Caco-2 (cell line): ENCODE measurements at regions not wholly inside any gene's neighbourhood (a gene's known extent, or its start where the extent isn't known, plus 50 kb on each side); places are given as distances from the start of the nearest gene placed in this dataset.

Experiments
- BruUV-seq: library from RNA; stranded (reverse); fragments of 400-500 nt; replicated peaks from 2 replicates; lab custom pipeline; 2021; lab: Mats Ljungman, UMichigan
- CTCF ChIA-PET: fragments of 300-600 bp; sonication (Branson Sonifier 250); formaldehyde crosslinking; loops from one replicate; lab custom pipeline; 2022; ENCODE audit warnings: antibody characterized with exemption; lab: Charles Lee
- POLR2A ChIA-PET: fragments of 300-600 bp; sonication (Branson Sonifier 250); formaldehyde crosslinking; loops from one replicate; lab custom pipeline; 2022; ENCODE audit warnings: antibody characterized with exemption; lab: Charles Lee
- DNase-seq, 2 experiments: peaks; one replicate each; pipeline versions ENCODE4 v3.0.0 to v3.0.0-alpha.2; 2020 to 2022
- H3K27me3 ChIP-seq: replicated peaks from 2 replicates; pipeline ENCODE4 v1.6.0; 2011; ENCODE audit warnings: low read length; ENCODE audit not compliant: control insufficient read depth, insufficient read depth
- H3K36me3 ChIP-seq: 2 replicates; pipeline ENCODE4 v1.5.1; 2011; ENCODE audit warnings: low read length; ENCODE audit not compliant: control insufficient read depth, insufficient read depth
- H3K4me1 ChIP-seq: fragments of 250-450 bp; sonication (Bioruptor Pico); 2 replicates; pipeline ENCODE4 v1.5.1; 2020; ENCODE audit warnings: mild to moderate bottlenecking
- H3K4me3 ChIP-seq: 2 replicates; pipeline ENCODE4 v1.5.1; 2011; ENCODE audit warnings: low read depth, mild to moderate bottlenecking, control low read depth, low read length
- H3K9me3 ChIP-seq: fragments of 250-450 bp; sonication (Bioruptor Pico); 2 replicates; pipeline ENCODE4 v1.5.1; 2020; ENCODE audit warnings: mild to moderate bottlenecking, moderate library complexity
- H3K27ac Mint-ChIP-seq: one replicate; pipeline ENCODE4 v1.8.0; 2022; ENCODE audit warnings: mixed read lengths; ENCODE audit not compliant: unreplicated experiment
- H3K27me3 Mint-ChIP-seq: one replicate; pipeline ENCODE4 v1.8.0; 2022; ENCODE audit warnings: mixed read lengths; ENCODE audit not compliant: insufficient read depth, unreplicated experiment
- H3K36me3 Mint-ChIP-seq: one replicate; pipeline ENCODE4 v1.8.0; 2022; ENCODE audit warnings: mild to moderate bottlenecking, mixed read lengths; ENCODE audit not compliant: insufficient read depth, unreplicated experiment
- H3K4me1 Mint-ChIP-seq: one replicate; pipeline ENCODE4 v1.8.0; 2022; ENCODE audit warnings: low read depth, mixed read lengths; ENCODE audit not compliant: unreplicated experiment
- H3K4me3 Mint-ChIP-seq: one replicate; pipeline ENCODE4 v1.8.0; 2022; ENCODE audit warnings: mild to moderate bottlenecking, moderate library complexity, mixed read lengths; ENCODE audit not compliant: unreplicated experiment
- H3K9me3 Mint-ChIP-seq: one replicate; pipeline ENCODE4 v1.8.0; 2022; ENCODE audit warnings: mixed read lengths; ENCODE audit not compliant: unreplicated experiment
- intact Hi-C: fragments of 100-400 bp; cut with micrococcal nuclease; formaldehyde crosslinking; loops from one replicate; pipeline ENCODE4 v1.10.0; 2022; ENCODE audit not compliant: unreplicated experiment
- TF ChIP-seq, protein P1 (sequence below), 2 experiments: fragments of 200-600 bp in 1 of 2; IDR thresholded peaks; 1 replicate in 1 of 2; 2 replicates in 1 of 2; pipeline versions ENCODE4 v1.5.1 to v1.8.0; 2011 to 2022; ENCODE audit warnings: antibody characterized with exemption in 1 of 2, control low read depth in 1 of 2, inconsistent platforms in 1 of 2, low read depth in 1 of 2, low read length in 1 of 2, mild to moderate bottlenecking in 1 of 2, moderate library complexity in 1 of 2; ENCODE audit not compliant: insufficient read depth in 1 of 2, severe bottlenecking in 1 of 2, unreplicated experiment in 1 of 2

DNA sequence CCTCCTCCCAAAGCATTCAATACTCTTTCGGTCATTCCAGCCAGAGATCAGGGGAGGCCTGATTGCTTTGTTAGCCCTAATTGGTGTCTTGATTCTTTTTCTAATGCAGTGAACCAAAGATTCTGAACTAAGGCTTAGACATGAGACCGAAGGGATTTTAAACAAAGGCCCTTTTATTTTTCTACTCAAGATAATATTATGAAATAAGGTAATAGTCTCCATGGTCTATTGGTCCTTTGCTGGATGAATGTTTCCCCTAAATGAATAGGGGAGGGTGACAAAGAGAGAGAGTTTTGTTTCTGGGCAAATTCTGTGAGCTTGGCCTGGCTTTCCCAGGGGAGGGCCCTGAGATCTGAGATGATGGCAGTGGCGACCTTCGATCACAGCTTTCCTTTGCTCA is 449.1 kb downstream of the TYW1 start:
- no TSS peak for BruUV-seq
- Histone ChIP-seq H3K4me3 (no peak overlapping the region), H3K27me3 (no peaks in the 10 kb centered on the region), H3K9me3 (no peaks in the 10 kb centered on the region), H3K4me1 (no peaks in the 10 kb centered on the region), H3K36me3 (no peaks in the 10 kb centered on the region)
- Mint-ChIP-seq H3K27me3 (no peaks in the 10 kb centered on the region), H3K27ac (no peak overlapping the region), H3K4me3 (no peak overlapping the region), H3K4me1 (no peaks in the 10 kb centered on the region), H3K9me3 (no peaks in the 10 kb centered on the region), H3K36me3 (no peaks in the 10 kb centered on the region)
- TF ChIP-seq, protein P1, sequence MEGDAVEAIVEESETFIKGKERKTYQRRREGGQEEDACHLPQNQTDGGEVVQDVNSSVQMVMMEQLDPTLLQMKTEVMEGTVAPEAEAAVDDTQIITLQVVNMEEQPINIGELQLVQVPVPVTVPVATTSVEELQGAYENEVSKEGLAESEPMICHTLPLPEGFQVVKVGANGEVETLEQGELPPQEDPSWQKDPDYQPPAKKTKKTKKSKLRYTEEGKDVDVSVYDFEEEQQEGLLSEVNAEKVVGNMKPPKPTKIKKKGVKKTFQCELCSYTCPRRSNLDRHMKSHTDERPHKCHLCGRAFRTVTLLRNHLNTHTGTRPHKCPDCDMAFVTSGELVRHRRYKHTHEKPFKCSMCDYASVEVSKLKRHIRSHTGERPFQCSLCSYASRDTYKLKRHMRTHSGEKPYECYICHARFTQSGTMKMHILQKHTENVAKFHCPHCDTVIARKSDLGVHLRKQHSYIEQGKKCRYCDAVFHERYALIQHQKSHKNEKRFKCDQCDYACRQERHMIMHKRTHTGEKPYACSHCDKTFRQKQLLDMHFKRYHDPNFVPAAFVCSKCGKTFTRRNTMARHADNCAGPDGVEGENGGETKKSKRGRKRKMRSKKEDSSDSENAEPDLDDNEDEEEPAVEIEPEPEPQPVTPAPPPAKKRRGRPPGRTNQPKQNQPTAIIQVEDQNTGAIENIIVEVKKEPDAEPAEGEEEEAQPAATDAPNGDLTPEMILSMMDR (IDR thresholded peaks at IDR 0.05; ENCODE audit: insufficient read depth in 1 of 2, low read depth in 1 of 2, low read length in 1 of 2, severe bottlenecking in 1 of 2, unreplicated experiment in 1 of 2): no peak
- CTCF ChIA-PET: no interaction called here
- no peak for DNase-seq
- intact Hi-C loops: no loop called here
- POLR2A ChIA-PET: no interaction called here

DNA sequence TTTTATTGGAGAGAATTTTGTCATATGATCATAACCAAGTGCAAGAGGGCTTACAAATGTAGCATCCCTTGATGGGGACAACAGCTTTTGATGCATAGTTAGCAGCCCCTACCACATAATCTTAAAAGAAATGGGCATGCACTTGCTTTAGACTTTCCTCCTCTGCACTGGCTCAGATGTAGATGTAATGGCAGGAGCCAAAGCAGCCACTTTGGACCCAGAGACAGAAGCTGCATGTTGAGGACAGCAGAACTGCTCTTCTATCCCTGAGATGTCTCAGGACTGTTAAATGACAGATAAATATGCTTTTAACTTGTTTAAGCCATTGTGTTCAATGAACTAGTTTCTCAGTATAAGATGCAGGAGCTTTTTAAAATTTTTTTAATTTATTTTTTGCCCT is 450.7 kb downstream of the TYW1 start:
- DNase-seq: no peak
- no peaks in the 10 kb centered on the region for H3K4me1 ChIP-seq
- intact Hi-C loops: no loop called here
- H3K36me3 Mint-ChIP-seq: no peaks in the 10 kb centered on the region
- BruUV-seq: no TSS peak
- H3K4me3 ChIP-seq: no peak overlapping the region
- H3K9me3 Mint-ChIP-seq: no peaks in the 10 kb centered on the region
- no peaks in the 10 kb centered on the region for H3K4me1 Mint-ChIP-seq
- no peaks in the 10 kb centered on the region for H3K27me3 ChIP-seq
- ChIA-PET POLR2A (no interaction called here), CTCF (no interaction called here)
- H3K27ac Mint-ChIP-seq: no peak overlapping the region
- no peaks in the 10 kb centered on the region for H3K9me3 ChIP-seq
- TF ChIP-seq, protein P1 (IDR thresholded peaks at IDR 0.05; ENCODE audit: insufficient read depth in 1 of 2, low read depth in 1 of 2, low read length in 1 of 2, severe bottlenecking in 1 of 2, unreplicated experiment in 1 of 2): no peak
- no peaks in the 10 kb centered on the region for H3K27me3 Mint-ChIP-seq
- H3K36me3 ChIP-seq: no peaks in the 10 kb centered on the region
- no peak overlapping the region for H3K4me3 Mint-ChIP-seq

DNA sequence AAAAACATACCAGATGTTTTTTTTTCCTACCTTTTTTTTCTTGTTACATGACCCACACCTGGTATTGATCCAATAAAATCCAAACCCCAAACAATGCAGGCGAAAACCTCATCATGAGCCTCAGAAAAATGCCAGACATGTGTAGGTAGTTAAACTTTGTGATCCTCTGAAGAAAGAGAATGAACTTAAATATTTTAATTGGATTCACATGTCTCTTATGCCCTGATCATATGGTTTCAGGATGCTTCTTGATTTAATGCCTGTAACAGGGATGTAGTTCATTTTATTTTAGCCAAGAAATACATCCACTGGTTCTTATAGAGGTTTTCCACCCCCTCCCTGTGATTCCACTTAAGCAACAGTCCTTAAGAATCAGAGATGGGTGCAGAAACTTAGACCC is 451.6 kb downstream of the TYW1 start:
- H3K27me3 ChIP-seq: no peaks in the 10 kb centered on the region
- Mint-ChIP-seq H3K27me3 (no peaks in the 10 kb centered on the region), H3K4me3 (no peak overlapping the region), H3K4me1 (no peaks in the 10 kb centered on the region), H3K36me3 (no peaks in the 10 kb centered on the region), H3K9me3 (no peaks in the 10 kb centered on the region), H3K27ac (no peak overlapping the region)
- H3K4me3 ChIP-seq: no peak overlapping the region
- CTCF ChIA-PET: no interaction called here
- intact Hi-C loops: no loop called here
- TF ChIP-seq, protein P1 (IDR thresholded peaks at IDR 0.05; ENCODE audit: insufficient read depth in 1 of 2, low read depth in 1 of 2, low read length in 1 of 2, severe bottlenecking in 1 of 2, unreplicated experiment in 1 of 2): no peak
- BruUV-seq: no TSS peak
- H3K9me3 ChIP-seq: no peaks in the 10 kb centered on the region
- H3K36me3 ChIP-seq: no peaks in the 10 kb centered on the region
- no peaks in the 10 kb centered on the region for H3K4me1 ChIP-seq
- POLR2A ChIA-PET: no interaction called here
- DNase-seq: no peak
